Caco-2 (cell line): ENCODE measurements at regions not wholly inside any gene's neighbourhood (a gene's known extent, or its start where the extent isn't known, plus 50 kb on each side); places are given as distances from the start of the nearest gene placed in this dataset.

Experiments
- BruUV-seq: library from RNA; stranded (reverse); fragments of 400-500 nt; replicated peaks from 2 replicates; lab custom pipeline; 2021; lab: Mats Ljungman, UMichigan
- CTCF ChIA-PET: fragments of 300-600 bp; sonication (Branson Sonifier 250); formaldehyde crosslinking; loops from one replicate; lab custom pipeline; 2022; ENCODE audit warnings: antibody characterized with exemption; lab: Charles Lee
- POLR2A ChIA-PET: fragments of 300-600 bp; sonication (Branson Sonifier 250); formaldehyde crosslinking; loops from one replicate; lab custom pipeline; 2022; ENCODE audit warnings: antibody characterized with exemption; lab: Charles Lee
- DNase-seq, 2 experiments: peaks; one replicate each; pipeline versions ENCODE4 v3.0.0 to v3.0.0-alpha.2; 2020 to 2022
- H3K27me3 ChIP-seq: replicated peaks from 2 replicates; pipeline ENCODE4 v1.6.0; 2011; ENCODE audit warnings: low read length; ENCODE audit not compliant: control insufficient read depth, insufficient read depth
- H3K36me3 ChIP-seq: 2 replicates; pipeline ENCODE4 v1.5.1; 2011; ENCODE audit warnings: low read length; ENCODE audit not compliant: control insufficient read depth, insufficient read depth
- H3K4me1 ChIP-seq: fragments of 250-450 bp; sonication (Bioruptor Pico); 2 replicates; pipeline ENCODE4 v1.5.1; 2020; ENCODE audit warnings: mild to moderate bottlenecking
- H3K4me3 ChIP-seq: 2 replicates; pipeline ENCODE4 v1.5.1; 2011; ENCODE audit warnings: low read depth, mild to moderate bottlenecking, control low read depth, low read length
- H3K9me3 ChIP-seq: fragments of 250-450 bp; sonication (Bioruptor Pico); 2 replicates; pipeline ENCODE4 v1.5.1; 2020; ENCODE audit warnings: mild to moderate bottlenecking, moderate library complexity
- H3K27ac Mint-ChIP-seq: one replicate; pipeline ENCODE4 v1.8.0; 2022; ENCODE audit warnings: mixed read lengths; ENCODE audit not compliant: unreplicated experiment
- H3K27me3 Mint-ChIP-seq: one replicate; pipeline ENCODE4 v1.8.0; 2022; ENCODE audit warnings: mixed read lengths; ENCODE audit not compliant: insufficient read depth, unreplicated experiment
- H3K36me3 Mint-ChIP-seq: one replicate; pipeline ENCODE4 v1.8.0; 2022; ENCODE audit warnings: mild to moderate bottlenecking, mixed read lengths; ENCODE audit not compliant: insufficient read depth, unreplicated experiment
- H3K4me1 Mint-ChIP-seq: one replicate; pipeline ENCODE4 v1.8.0; 2022; ENCODE audit warnings: low read depth, mixed read lengths; ENCODE audit not compliant: unreplicated experiment
- H3K4me3 Mint-ChIP-seq: one replicate; pipeline ENCODE4 v1.8.0; 2022; ENCODE audit warnings: mild to moderate bottlenecking, moderate library complexity, mixed read lengths; ENCODE audit not compliant: unreplicated experiment
- H3K9me3 Mint-ChIP-seq: one replicate; pipeline ENCODE4 v1.8.0; 2022; ENCODE audit warnings: mixed read lengths; ENCODE audit not compliant: unreplicated experiment
- CTCF ChIP-seq, 2 experiments: fragments of 200-600 bp in 1 of 2; IDR thresholded peaks; 1 replicate in 1 of 2; 2 replicates in 1 of 2; pipeline versions ENCODE4 v1.5.1 to v1.8.0; 2011 to 2022; ENCODE audit warnings: antibody characterized with exemption in 1 of 2, control low read depth in 1 of 2, inconsistent platforms in 1 of 2, low read depth in 1 of 2, low read length in 1 of 2, mild to moderate bottlenecking in 1 of 2, moderate library complexity in 1 of 2; ENCODE audit not compliant: insufficient read depth in 1 of 2, severe bottlenecking in 1 of 2, unreplicated experiment in 1 of 2
- intact Hi-C: fragments of 100-400 bp; cut with micrococcal nuclease; formaldehyde crosslinking; loops from one replicate; pipeline ENCODE4 v1.10.0; 2022; ENCODE audit not compliant: unreplicated experiment

DNA sequence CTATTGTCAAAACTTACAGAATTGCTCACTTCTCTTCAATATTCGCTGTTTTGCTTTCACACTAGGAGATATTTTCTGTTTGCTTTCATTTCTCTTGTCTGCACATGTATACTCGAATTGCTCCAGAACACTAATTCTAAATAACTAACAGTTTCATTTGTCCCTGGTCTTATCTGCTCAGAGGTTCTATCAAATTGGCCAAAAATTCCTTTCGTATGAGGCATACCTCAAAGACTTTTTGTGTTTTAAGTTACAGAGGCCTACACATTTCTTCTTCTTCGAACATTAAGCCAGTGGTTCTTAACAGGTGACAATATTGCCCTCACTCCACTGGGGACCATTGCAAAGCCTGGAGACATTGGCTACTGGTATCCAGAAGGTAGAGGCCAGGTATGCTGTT is 1314.6 kb downstream of the EFNB2 start:
- H3K4me1 Mint-ChIP-seq, result no peaks in the 10 kb centered on the region
- H3K36me3 ChIP-seq, result no peaks in the 10 kb centered on the region
- ChIA-PET CTCF (no interaction called here), POLR2A (no interaction called here)
- no peaks in the 10 kb centered on the region for H3K4me1 ChIP-seq
- no peaks in the 10 kb centered on the region for H3K27me3 Mint-ChIP-seq
- no peaks in the 10 kb centered on the region for H3K9me3 Mint-ChIP-seq
- no peak for TF ChIP-seq CTCF (IDR thresholded peaks at IDR 0.05; ENCODE audit: insufficient read depth in 1 of 2, low read depth in 1 of 2, low read length in 1 of 2, severe bottlenecking in 1 of 2, unreplicated experiment in 1 of 2)
- intact Hi-C loops, result no loop called here
- H3K27ac Mint-ChIP-seq, result no peak overlapping the region
- DNase-seq, result no peak
- H3K4me3 Mint-ChIP-seq, result no peak overlapping the region
- H3K4me3 ChIP-seq, result no peak overlapping the region
- no peaks in the 10 kb centered on the region for H3K36me3 Mint-ChIP-seq
- no peaks in the 10 kb centered on the region for H3K9me3 ChIP-seq
- no TSS peak for BruUV-seq
- H3K27me3 ChIP-seq, result no peaks in the 10 kb centered on the region

GRCh38 chr13:105220063-105220462 is 1315.4 kb downstream of the EFNB2 start:
- Histone ChIP-seq H3K9me3 (no peaks in the 10 kb centered on the region), H3K27me3 (no peaks in the 10 kb centered on the region), H3K36me3 (no peaks in the 10 kb centered on the region), H3K4me3 (no peak overlapping the region), H3K4me1 (no peaks in the 10 kb centered on the region)
- H3K4me3 Mint-ChIP-seq, result no peak overlapping the region
- DNase-seq, result no peak
- intact Hi-C loops, result no loop called here
- no peak overlapping the region for H3K27ac Mint-ChIP-seq
- H3K9me3 Mint-ChIP-seq, result no peaks in the 10 kb centered on the region
- POLR2A ChIA-PET, result no interaction called here
- no peaks in the 10 kb centered on the region for H3K36me3 Mint-ChIP-seq
- no peaks in the 10 kb centered on the region for H3K4me1 Mint-ChIP-seq
- H3K27me3 Mint-ChIP-seq, result no peaks in the 10 kb centered on the region
- CTCF ChIA-PET, result no interaction called here
- no peak for TF ChIP-seq CTCF (IDR thresholded peaks at IDR 0.05; ENCODE audit: insufficient read depth in 1 of 2, low read depth in 1 of 2, low read length in 1 of 2, severe bottlenecking in 1 of 2, unreplicated experiment in 1 of 2)
- BruUV-seq, result no TSS peak

- CTCF ChIA-PET, result no interaction called here
- H3K36me3 ChIP-seq, result no peaks in the 10 kb centered on the region
- BruUV-seq, result no TSS peak
- DNase-seq, result no peak
- H3K9me3 Mint-ChIP-seq, result no peaks in the 10 kb centered on the region
- no peaks in the 10 kb centered on the region for H3K4me1 Mint-ChIP-seq
- POLR2A ChIA-PET, result no interaction called here
- intact Hi-C loops, result no loop called here
- H3K36me3 Mint-ChIP-seq, result no peaks in the 10 kb centered on the region
- H3K9me3 ChIP-seq, result no peaks in the 10 kb centered on the region
- no peak for TF ChIP-seq CTCF (IDR thresholded peaks at IDR 0.05; ENCODE audit: insufficient read depth in 1 of 2, low read depth in 1 of 2, low read length in 1 of 2, severe bottlenecking in 1 of 2, unreplicated experiment in 1 of 2)
- no peak overlapping the region for H3K4me3 Mint-ChIP-seq
- H3K4me3 ChIP-seq, result no peak overlapping the region
- H3K27me3 Mint-ChIP-seq, result no peaks in the 10 kb centered on the region
- H3K4me1 ChIP-seq, result no peaks in the 10 kb centered on the region
- no peaks in the 10 kb centered on the region for H3K27me3 ChIP-seq
- H3K27ac Mint-ChIP-seq, result no peak overlapping the region
Observed at GRCh38 chr13:105219651-105220050, 1315.8 kb downstream of the EFNB2 start.
